Endothelial cell of umbilical vein (primary cell): ENCODE measurements at regions not wholly inside any gene's neighbourhood (a gene's known extent, or its start where the extent isn't known, plus 50 kb on each side); places are given as distances from the start of the nearest gene placed in this dataset.

Experiments used
- BruUV-seq: library from RNA; stranded (reverse); fragments of 400-500 nt; replicated peaks from 2 replicates; lab custom pipeline; 2021; lab: Mats Ljungman, UMichigan
- CTCF ChIA-PET: fragments of 300-600, 350-600 bp; sonication (Branson Sonifier 250); formaldehyde crosslinking; loops from one replicate; lab custom pipeline; 2021; ENCODE audit warnings: antibody characterized with exemption, inconsistent platforms; lab: Charles Lee
- POLR2A ChIA-PET: fragments of 300-600, 350-600 bp; sonication (Branson Sonifier 250); formaldehyde crosslinking; loops from one replicate; lab custom pipeline; 2021; ENCODE audit warnings: antibody characterized with exemption, inconsistent platforms; lab: Charles Lee
- DNase-seq: peaks from one replicate; pipeline ENCODE4 v3.0.0-alpha.2; 2011; ENCODE audit warnings: low read depth, low spot score
- FAIRE-seq: peaks from 2 replicates; lab custom pipeline; 2011; peaks lifted over from hg19 to GRCh38; lab: Jason Lieb, UNC
- H2AFZ ChIP-seq: 2 replicates; pipeline ENCODE4 v1.6.0; 2012; ENCODE audit warnings: low read depth, low read length, control low read depth, inconsistent platforms
- H3K27ac ChIP-seq: 2 replicates; pipeline ENCODE4 v1.5.1; 2011; ENCODE audit warnings: low read depth, mild to moderate bottlenecking, control low read depth, low read length, moderate library complexity; ENCODE audit not compliant: insufficient read depth
- H3K27me3 ChIP-seq, 2 experiments: 2 replicates each; pipeline versions ENCODE4 v1.6.0 to v1.6.1; 2011; ENCODE audit warnings: low read length in 2 of 2, mixed read lengths in 1 of 2; ENCODE audit not compliant: control insufficient read depth in 2 of 2, insufficient read depth in 2 of 2
- H3K36me3 ChIP-seq, 2 experiments: 2 replicates in 1 of 2; 3 replicates in 1 of 2; pipeline ENCODE4 v1.5.1; 2011; ENCODE audit warnings: low read length in 2 of 2, mild to moderate bottlenecking in 1 of 2, moderate library complexity in 1 of 2; ENCODE audit not compliant: control insufficient read depth in 2 of 2, insufficient read depth in 2 of 2; ENCODE audit errors: extremely low read depth in 1 of 2
- H3K4me1 ChIP-seq: 3 replicates; pipeline ENCODE4 v1.5.1; 2011; ENCODE audit warnings: mild to moderate bottlenecking, low read length; ENCODE audit not compliant: control insufficient read depth, insufficient read depth; ENCODE audit errors: extremely low read depth
- H3K4me2 ChIP-seq: 2 replicates; pipeline ENCODE4 v1.6.1; 2011; ENCODE audit warnings: low read length, control low read depth, mixed read lengths; ENCODE audit not compliant: insufficient read depth
- H3K4me3 ChIP-seq, 3 experiments: fragments of 200-600 bp in 1 of 3; sonication (generic), shearing (Covaris generic) in 1 of 3; replicated peaks in 1 of 3; 2 replicates each; pipeline ENCODE4 v1.5.1; 2011 to 2016; ENCODE audit warnings: control low read depth in 3 of 3, low read length in 3 of 3, mild to moderate bottlenecking in 2 of 3, inconsistent platforms in 1 of 3, low read depth in 1 of 3, moderate library complexity in 1 of 3; ENCODE audit not compliant: insufficient read depth in 1 of 3
- H3K79me2 ChIP-seq: 2 replicates; pipeline ENCODE4 v1.6.0; 2012; ENCODE audit warnings: low read length, inconsistent platforms; ENCODE audit not compliant: control insufficient read depth, insufficient read depth
- H3K9ac ChIP-seq: replicated peaks from 2 replicates; pipeline ENCODE3; 2011; ENCODE audit warnings: low read length, control low read depth; ENCODE audit not compliant: insufficient read depth; ENCODE audit errors: extremely low read depth
- H3K9me1 ChIP-seq: replicated peaks from 3 replicates; pipeline ENCODE4 v1.6.0; 2011; ENCODE audit warnings: mild to moderate bottlenecking, low read length; ENCODE audit not compliant: control insufficient read depth, insufficient read depth; ENCODE audit errors: extremely low read depth
- H3K9me3 ChIP-seq: replicated peaks from 2 replicates; pipeline ENCODE4 v1.5.1; 2012; ENCODE audit warnings: low read length, inconsistent platforms; ENCODE audit not compliant: control insufficient read depth, insufficient read depth
- H4K20me1 ChIP-seq: replicated peaks from 2 replicates; pipeline ENCODE3; 2011; ENCODE audit warnings: mild to moderate bottlenecking, low read length; ENCODE audit not compliant: control insufficient read depth, insufficient read depth; ENCODE audit errors: extremely low read depth
- CTCF ChIP-seq, 2 donors: IDR thresholded peaks; 1 replicate in 1 of 2; 2 replicates in 1 of 2; pipeline ENCODE4 v1.5.1; 2011; ENCODE audit warnings: low read length in 2 of 2, mild to moderate bottlenecking in 2 of 2, moderate library complexity in 2 of 2, control low read depth in 1 of 2, inconsistent platforms in 1 of 2, low read depth in 1 of 2; ENCODE audit not compliant: insufficient read depth in 1 of 2; ENCODE audit errors: extremely low read depth in 1 of 2
- EZH2 ChIP-seq: IDR thresholded peaks from 2 replicates; pipeline ENCODE4 v1.6.1; 2012; ENCODE audit warnings: borderline replicate concordance, low read depth, mild to moderate bottlenecking, moderate library complexity, low read length, inconsistent platforms; ENCODE audit not compliant: severe bottlenecking
- FOS ChIP-seq: IDR thresholded peaks from 2 replicates; pipeline ENCODE4 v1.6.1; 2011; ENCODE audit warnings: mild to moderate bottlenecking, low read length, moderate library complexity, borderline replicate concordance; ENCODE audit not compliant: insufficient read depth
- GATA2 ChIP-seq: IDR thresholded peaks from 2 replicates; pipeline ENCODE4 v1.7.0; 2011; ENCODE audit warnings: low read depth, mild to moderate bottlenecking, moderate library complexity, mixed read lengths, low read length; ENCODE audit not compliant: insufficient read length, insufficient read depth
- JUN ChIP-seq: IDR thresholded peaks from 2 replicates; pipeline ENCODE4 v1.6.1; 2011; ENCODE audit warnings: borderline replicate concordance, low read depth; ENCODE audit not compliant: insufficient read length, insufficient read depth
- MAX ChIP-seq: IDR thresholded peaks from 2 replicates; pipeline ENCODE4 v1.6.1; 2011; ENCODE audit not compliant: insufficient read depth, insufficient read length
- MYC ChIP-seq: IDR thresholded peaks from one replicate; pipeline ENCODE4 v1.6.1; 2011; ENCODE audit warnings: mild to moderate bottlenecking, low read depth, low read length
- POLR2A ChIP-seq: IDR thresholded peaks from 2 replicates; pipeline ENCODE4 v1.6.1; 2012; ENCODE audit warnings: low read depth, mild to moderate bottlenecking, control low read depth, low read length
- POLR2AphosphoS5 ChIP-seq: IDR thresholded peaks from 2 replicates; pipeline ENCODE4 v1.6.1; 2012; ENCODE audit warnings: low read depth, mild to moderate bottlenecking, control low read depth, low read length, moderate library complexity; ENCODE audit not compliant: insufficient read depth
- dilution Hi-C: fragments of 300-500 bp; cut with MboI; formaldehyde crosslinking; loops from one replicate; pipeline ENCODE4 v1.15.0; 2019; ENCODE audit warnings: low sequenced_read_pairs; ENCODE audit not compliant: extremely low pct_ligation_motif_present
- intact Hi-C: fragments of 100-400 bp; cut with micrococcal nuclease; formaldehyde crosslinking; loops from one replicate; pipeline ENCODE4 v1.10.0; 2022

GRCh38 chr6:22468256-22468965, 101.0 kb upstream of the HDGFL1 start:
- Histone ChIP-seq H2AFZ (no peak overlapping the region), H3K9me1 (no peaks in the 10 kb centered on the region), H3K79me2 (no peaks in the 10 kb centered on the region), H3K4me3 (no peak overlapping the region), H3K9me3 (no peaks in the 10 kb centered on the region), H3K4me1 (peaks cover 27% of the 10 kb centered on the region), H3K4me2 (peak overlapping the region; percentile 20), H3K27me3 (no peaks in the 10 kb centered on the region), H3K9ac (no peak overlapping the region), H3K36me3 (no peaks in the 10 kb centered on the region), H3K27ac (no peak overlapping the region), H4K20me1 (no peaks in the 10 kb centered on the region)
- FAIRE-seq (no peak), DNase-seq (no peak)
- TF ChIP-seq CTCF (IDR thresholded peaks at IDR 0.05; ENCODE audit: extremely low read depth in 1 of 2, insufficient read depth in 1 of 2, low read depth in 1 of 2, low read length in 2 of 2), result no peak
- no peak for TF ChIP-seq EZH2
- no peak for TF ChIP-seq POLR2A
- TF ChIP-seq GATA2, result no peak
- TF ChIP-seq MAX, result no peak
- no peak for TF ChIP-seq POLR2AphosphoS5
- no peak for TF ChIP-seq FOS
- TF ChIP-seq JUN, result no peak
- no peak for TF ChIP-seq MYC
- ChIA-PET POLR2A (no interaction called here), CTCF (no interaction called here)
- BruUV-seq, result no TSS peak
- dilution Hi-C loops (no loop called here), intact Hi-C loops (no loop called here)
